ENCODE measurements at regions not wholly inside any gene's neighbourhood (a gene's known extent, or its start where the extent isn't known, plus 50 kb on each side); places are given as distances from the start of the nearest gene placed in this dataset.
"Not testable (repeated sequence)": the region's sequence is repeated elsewhere in the genome, so short reads cannot be mapped to it uniquely, and the experiment has no call there.

- WGBS, 2 experiments: 90 to 92% methylated on average over 7 to 8 of the region's 8 CpGs
- Histone ChIP-seq H3K9me3 (ENCODE audit: control insufficient read depth, low read length) (no peaks in the 10 kb centered on the region), H3K4me3 (ENCODE audit: insufficient read depth, low read depth, low read length) (no peak overlapping the region), H3K27ac (ENCODE audit: insufficient read depth, low read depth, low read length, poor library complexity, severe bottlenecking) (no peak overlapping the region), H3K4me1 (ENCODE audit: control insufficient read depth, insufficient read depth, low read length) (no peaks in the 10 kb centered on the region), H3K27me3 (ENCODE audit: control insufficient read depth, insufficient read depth, low read length, poor library complexity, severe bottlenecking) (no peaks in the 10 kb centered on the region), H3K36me3 (ENCODE audit: control insufficient read depth, insufficient read depth, low read length) (no peaks in the 10 kb centered on the region)
These were observed 148.6 kb upstream of the SOX21 start for GRCh38 chr13:94860981-94861407.

- Histone ChIP-seq H3K4me1 (ENCODE audit: control insufficient read depth, insufficient read depth, low read length) (no peaks in the 10 kb centered on the region), H3K27ac (ENCODE audit: insufficient read depth, low read depth, low read length, poor library complexity, severe bottlenecking) (no peak overlapping the region), H3K9me3 (ENCODE audit: control insufficient read depth, low read length) (no peaks in the 10 kb centered on the region), H3K27me3 (ENCODE audit: control insufficient read depth, insufficient read depth, low read length, poor library complexity, severe bottlenecking) (no peaks in the 10 kb centered on the region), H3K36me3 (ENCODE audit: control insufficient read depth, insufficient read depth, low read length) (no peaks in the 10 kb centered on the region), H3K4me3 (ENCODE audit: insufficient read depth, low read depth, low read length) (no peak overlapping the region)
- WGBS, 2 experiments: 88 to 95% methylated on average over 2 of the region's 2 CpGs
These were observed 147.5 kb upstream of the SOX21 start for GRCh38 chr13:94859811-94860210.

GRCh38 chr13:94859278-94859691 lies 146.9 kb upstream of the SOX21 start:
- H3K9me3 ChIP-seq (ENCODE audit: control insufficient read depth, low read length): no peaks in the 10 kb centered on the region
- H3K36me3 ChIP-seq (ENCODE audit: control insufficient read depth, insufficient read depth, low read length): no peaks in the 10 kb centered on the region
- no peaks in the 10 kb centered on the region for H3K4me1 ChIP-seq (ENCODE audit: control insufficient read depth, insufficient read depth, low read length)
- no peak overlapping the region for H3K4me3 ChIP-seq (ENCODE audit: insufficient read depth, low read depth, low read length)
- WGBS, 2 experiments: 86 to 88% methylated on average over 11 of the region's 11 CpGs
- no peaks in the 10 kb centered on the region for H3K27me3 ChIP-seq (ENCODE audit: control insufficient read depth, insufficient read depth, low read length, poor library complexity, severe bottlenecking)
- no peak overlapping the region for H3K27ac ChIP-seq (ENCODE audit: insufficient read depth, low read depth, low read length, poor library complexity, severe bottlenecking)

- Histone ChIP-seq H3K36me3 (ENCODE audit: control insufficient read depth, insufficient read depth, low read length) (no peaks in the 10 kb centered on the region), H3K4me3 (ENCODE audit: insufficient read depth, low read depth, low read length) (no peak overlapping the region), H3K4me1 (ENCODE audit: control insufficient read depth, insufficient read depth, low read length) (no peaks in the 10 kb centered on the region), H3K27ac (ENCODE audit: insufficient read depth, low read depth, low read length, poor library complexity, severe bottlenecking) (no peak overlapping the region), H3K27me3 (ENCODE audit: control insufficient read depth, insufficient read depth, low read length, poor library complexity, severe bottlenecking) (no peaks in the 10 kb centered on the region), H3K9me3 (ENCODE audit: control insufficient read depth, low read length) (no peaks in the 10 kb centered on the region)
- 89 to 95% methylated on average over 4 of the region's 4 CpGs for WGBS, 2 experiments
These were observed 146.5 kb upstream of the SOX21 start for GRCh38 chr13:94858856-94859255.

GRCh38 chr13:94854688-94855087 lies 142.3 kb upstream of the SOX21 start:
- no peaks in the 10 kb centered on the region for H3K27me3 ChIP-seq (ENCODE audit: control insufficient read depth, insufficient read depth, low read length, poor library complexity, severe bottlenecking)
- H3K9me3 ChIP-seq (ENCODE audit: control insufficient read depth, low read length): no peaks in the 10 kb centered on the region
- H3K4me1 ChIP-seq (ENCODE audit: control insufficient read depth, insufficient read depth, low read length): no peaks in the 10 kb centered on the region
- no peak overlapping the region for H3K4me3 ChIP-seq (ENCODE audit: insufficient read depth, low read depth, low read length)
- H3K27ac ChIP-seq (ENCODE audit: insufficient read depth, low read depth, low read length, poor library complexity, severe bottlenecking): no peak overlapping the region
- 100% methylated on average over 1 of the region's 1 CpG; no CpG with 5 or more reads in 1 of the 2 experiments for WGBS, 2 experiments
- no peaks in the 10 kb centered on the region for H3K36me3 ChIP-seq (ENCODE audit: control insufficient read depth, insufficient read depth, low read length)

- WGBS, 2 experiments: 89 to 95% methylated on average over 1 of the region's 1 CpG
These were observed 139.2 kb upstream of the SOX21 start for GRCh38 chr13:94851576-94851975.

GRCh38 chr13:94849254-94849653 lies 136.9 kb upstream of the SOX21 start:
- no peak overlapping the region for H3K4me3 ChIP-seq (ENCODE audit: insufficient read depth, low read depth, low read length)
- no peak overlapping the region for H3K27ac ChIP-seq (ENCODE audit: insufficient read depth, low read depth, low read length, poor library complexity, severe bottlenecking)
- H3K9me3 ChIP-seq (ENCODE audit: control insufficient read depth, low read length): no peaks in the 10 kb centered on the region
- no peaks in the 10 kb centered on the region for H3K36me3 ChIP-seq (ENCODE audit: control insufficient read depth, insufficient read depth, low read length)
- H3K4me1 ChIP-seq (ENCODE audit: control insufficient read depth, insufficient read depth, low read length): no peaks in the 10 kb centered on the region
- no peaks in the 10 kb centered on the region for H3K27me3 ChIP-seq (ENCODE audit: control insufficient read depth, insufficient read depth, low read length, poor library complexity, severe bottlenecking)
- WGBS, 2 experiments: no CpG with 5 or more reads among the region's 1 CpG

More at GRCh38 chr13:94851576-94851975, 139.2 kb upstream of the SOX21 start:
- Histone ChIP-seq H3K27ac (ENCODE audit: insufficient read depth, low read depth, low read length, poor library complexity, severe bottlenecking) (no peak overlapping the region), H3K27me3 (ENCODE audit: control insufficient read depth, insufficient read depth, low read length, poor library complexity, severe bottlenecking) (no peaks in the 10 kb centered on the region), H3K4me1 (ENCODE audit: control insufficient read depth, insufficient read depth, low read length) (no peaks in the 10 kb centered on the region), H3K9me3 (ENCODE audit: control insufficient read depth, low read length) (no peaks in the 10 kb centered on the region), H3K4me3 (ENCODE audit: insufficient read depth, low read depth, low read length) (no peak overlapping the region), H3K36me3 (ENCODE audit: control insufficient read depth, insufficient read depth, low read length) (no peaks in the 10 kb centered on the region)

GRCh38 chr13:94842901-94843300 lies 130.6 kb upstream of the SOX21 start:
- H3K4me3 ChIP-seq (ENCODE audit: insufficient read depth, low read depth, low read length): no peak overlapping the region
- H3K27ac ChIP-seq (ENCODE audit: insufficient read depth, low read depth, low read length, poor library complexity, severe bottlenecking): no peak overlapping the region
- no peaks in the 10 kb centered on the region for H3K4me1 ChIP-seq (ENCODE audit: control insufficient read depth, insufficient read depth, low read length)
- no peaks in the 10 kb centered on the region for H3K36me3 ChIP-seq (ENCODE audit: control insufficient read depth, insufficient read depth, low read length)
- no peaks in the 10 kb centered on the region for H3K27me3 ChIP-seq (ENCODE audit: control insufficient read depth, insufficient read depth, low read length, poor library complexity, severe bottlenecking)
- no peaks in the 10 kb centered on the region for H3K9me3 ChIP-seq (ENCODE audit: control insufficient read depth, low read length)

GRCh38 chr13:94837056-94837455 lies 124.7 kb upstream of the SOX21 start:
- not testable (repeated sequence) for H3K36me3 ChIP-seq (ENCODE audit: control insufficient read depth, insufficient read depth, low read length); H3K27ac ChIP-seq (ENCODE audit: insufficient read depth, low read depth, low read length, poor library complexity, severe bottlenecking); H3K9me3 ChIP-seq (ENCODE audit: control insufficient read depth, low read length); H3K27me3 ChIP-seq (ENCODE audit: control insufficient read depth, insufficient read depth, low read length, poor library complexity, severe bottlenecking); H3K4me1 ChIP-seq (ENCODE audit: control insufficient read depth, insufficient read depth, low read length); H3K4me3 ChIP-seq (ENCODE audit: insufficient read depth, low read depth, low read length)
- 92 to 97% methylated on average over 1 of the region's 1 CpG for WGBS, 2 experiments

GRCh38 chr13:94829837-94830365 lies 117.6 kb upstream of the SOX21 start:
- Histone ChIP-seq H3K4me1 (ENCODE audit: control insufficient read depth, insufficient read depth, low read length) (peaks cover 24% of the 10 kb centered on the region), H3K27ac (ENCODE audit: insufficient read depth, low read depth, low read length, poor library complexity, severe bottlenecking) (no peak overlapping the region), H3K9me3 (ENCODE audit: control insufficient read depth, low read length) (no peaks in the 10 kb centered on the region), H3K27me3 (ENCODE audit: control insufficient read depth, insufficient read depth, low read length, poor library complexity, severe bottlenecking) (no peaks in the 10 kb centered on the region), H3K36me3 (ENCODE audit: control insufficient read depth, insufficient read depth, low read length) (no peaks in the 10 kb centered on the region), H3K4me3 (ENCODE audit: insufficient read depth, low read depth, low read length) (no peak overlapping the region)
- 86 to 95% methylated on average over 3 of the region's 3 CpGs for WGBS, 2 experiments
